ENCODE measurements at regions not wholly inside any gene's neighbourhood (a gene's known extent, or its start where the extent isn't known, plus 50 kb on each side); places are given as distances from the start of the nearest gene placed in this dataset.

- TF ChIP-seq, protein P1, sequence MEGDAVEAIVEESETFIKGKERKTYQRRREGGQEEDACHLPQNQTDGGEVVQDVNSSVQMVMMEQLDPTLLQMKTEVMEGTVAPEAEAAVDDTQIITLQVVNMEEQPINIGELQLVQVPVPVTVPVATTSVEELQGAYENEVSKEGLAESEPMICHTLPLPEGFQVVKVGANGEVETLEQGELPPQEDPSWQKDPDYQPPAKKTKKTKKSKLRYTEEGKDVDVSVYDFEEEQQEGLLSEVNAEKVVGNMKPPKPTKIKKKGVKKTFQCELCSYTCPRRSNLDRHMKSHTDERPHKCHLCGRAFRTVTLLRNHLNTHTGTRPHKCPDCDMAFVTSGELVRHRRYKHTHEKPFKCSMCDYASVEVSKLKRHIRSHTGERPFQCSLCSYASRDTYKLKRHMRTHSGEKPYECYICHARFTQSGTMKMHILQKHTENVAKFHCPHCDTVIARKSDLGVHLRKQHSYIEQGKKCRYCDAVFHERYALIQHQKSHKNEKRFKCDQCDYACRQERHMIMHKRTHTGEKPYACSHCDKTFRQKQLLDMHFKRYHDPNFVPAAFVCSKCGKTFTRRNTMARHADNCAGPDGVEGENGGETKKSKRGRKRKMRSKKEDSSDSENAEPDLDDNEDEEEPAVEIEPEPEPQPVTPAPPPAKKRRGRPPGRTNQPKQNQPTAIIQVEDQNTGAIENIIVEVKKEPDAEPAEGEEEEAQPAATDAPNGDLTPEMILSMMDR (IDR thresholded peaks at IDR 0.05) = no peak
- TF ChIP-seq POLR2A (IDR thresholded peaks at IDR 0.05) = no peak
- TF ChIP-seq EP300 (IDR thresholded peaks at IDR 0.05) = no peak
Observed at GRCh38 chr7:25698451-25699113, 453.4 kb upstream of the NFE2L3 start.
